SK-N-SH (cell line): ENCODE measurements at regions not wholly inside any gene's neighbourhood (a gene's known extent, or its start where the extent isn't known, plus 50 kb on each side); places are given as distances from the start of the nearest gene placed in this dataset.

ENCODE experiments used
- CTCF ChIA-PET: fragments of 300-600, 350-600 bp; formaldehyde crosslinking; extraction: SDS; loops from one replicate; lab custom pipeline; 2021; lab: Yijun Ruan, JAX
- POLR2A ChIA-PET: fragments of 350-600 bp; sonication (Branson Sonifier 250); formaldehyde crosslinking; extraction: SDS; loops from one replicate; lab custom pipeline; 2020; ENCODE audit warnings: antibody characterized with exemption, inconsistent platforms; lab: Yijun Ruan, JAX
- DNase-seq: peaks from one replicate; pipeline ENCODE4 v3.0.0; 2012
- H2AFZ ChIP-seq: fragments of 200-600 bp; sonication (generic); 2 replicates; pipeline ENCODE4 v1.8.1; 2016; ENCODE audit warnings: antibody characterized with exemption, mild to moderate bottlenecking, low read depth
- H3F3A ChIP-seq: fragments of 200-600 bp; sonication (generic); replicated peaks from 2 replicates; pipeline ENCODE3; 2016; ENCODE audit warnings: antibody characterized with exemption, mild to moderate bottlenecking; ENCODE audit not compliant: insufficient read depth
- H3K27ac ChIP-seq, 2 experiments: fragments of 200-500 bp in 1 of 2; fragments of 200-600 bp in 1 of 2; sonication (Bioruptor generic) in 1 of 2; sonication (generic), shearing (Covaris generic) in 1 of 2; 2 replicates each; pipeline versions ENCODE4 v1.5.1 to v1.6.1; 2014 to 2016; ENCODE audit warnings: low read depth in 2 of 2, inconsistent platforms in 1 of 2, low read length in 1 of 2, mild to moderate bottlenecking in 1 of 2, mixed read lengths in 1 of 2
- H3K27me3 ChIP-seq: fragments of 200-600 bp; sonication (generic), shearing (Covaris generic); 2 replicates; pipeline ENCODE4 v1.6.1; 2016; ENCODE audit warnings: mixed run types; ENCODE audit not compliant: insufficient read depth
- H3K36me3 ChIP-seq, 2 experiments: fragments of 200-500 bp in 1 of 2; fragments of 200-600 bp in 1 of 2; sonication (Bioruptor generic) in 1 of 2; sonication (generic) in 1 of 2; replicated peaks in 1 of 2; 2 replicates each; pipeline versions ENCODE3 to v1.5.1; 2014 to 2016; ENCODE audit warnings: low read length in 1 of 2, mild to moderate bottlenecking in 1 of 2; ENCODE audit not compliant: insufficient read depth in 2 of 2, control insufficient read depth in 1 of 2
- H3K4me1 ChIP-seq, 2 experiments: fragments of 200-500 bp in 1 of 2; fragments of 200-600 bp in 1 of 2; sonication (Bioruptor generic) in 1 of 2; sonication (generic), shearing (Covaris generic) in 1 of 2; 2 replicates each; pipeline versions ENCODE4 v1.5.1 to v1.6.1; 2014 to 2016; ENCODE audit warnings: low read depth in 1 of 2, low read length in 1 of 2, mixed run types in 1 of 2; ENCODE audit not compliant: insufficient read depth in 2 of 2, control insufficient read depth in 1 of 2
- H3K4me2 ChIP-seq: fragments of 200-600 bp; sonication (generic), shearing (Covaris generic); 2 replicates; pipeline ENCODE4 v1.6.1; 2017; ENCODE audit warnings: mixed run types
- H3K4me3 ChIP-seq, 2 experiments: fragments of 200-500 bp in 1 of 2; fragments of 200-600 bp in 1 of 2; sonication (Bioruptor generic) in 1 of 2; sonication (generic), shearing (Covaris generic) in 1 of 2; 2 replicates each; pipeline versions ENCODE4 v1.5.1 to v1.8.1; 2014 to 2016; ENCODE audit warnings: low read depth in 2 of 2, inconsistent platforms in 1 of 2, low read length in 1 of 2, mild to moderate bottlenecking in 1 of 2, mixed read lengths in 1 of 2, moderate library complexity in 1 of 2
- H3K79me2 ChIP-seq: fragments of 200-600 bp; sonication (generic); 2 replicates; pipeline ENCODE4 v1.8.1; 2017; ENCODE audit warnings: mild to moderate bottlenecking; ENCODE audit not compliant: insufficient read depth
- H3K9ac ChIP-seq: fragments of 200-600 bp; sonication (generic); 2 replicates; pipeline ENCODE4 v1.6.1; 2017; ENCODE audit warnings: mixed run types
- H3K9me2 ChIP-seq: fragments of 200-600 bp; sonication (generic); 2 replicates; pipeline ENCODE4 v1.6.1; 2017; ENCODE audit warnings: mixed run types
- H3K9me3 ChIP-seq: fragments of 200-600 bp; sonication (generic); 2 replicates; pipeline ENCODE4 v1.6.1; 2017; ENCODE audit warnings: mixed run types, mild to moderate bottlenecking, moderate library complexity
- H4K20me1 ChIP-seq: fragments of 200-600 bp; sonication (generic); 2 replicates; pipeline ENCODE4 v1.6.1; 2017; ENCODE audit warnings: mild to moderate bottlenecking, mixed run types; ENCODE audit not compliant: insufficient read depth
- ELF1 ChIP-seq: IDR thresholded peaks from 2 replicates; pipeline ENCODE4 v1.4.0; 2012
- EZH2phosphoT487 ChIP-seq: fragments of 200-600 bp; sonication (generic); IDR thresholded peaks from 2 replicates; pipeline ENCODE4 v1.6.1; 2017; ENCODE audit warnings: low read depth, mixed run types, mild to moderate bottlenecking, antibody characterized with exemption, moderate library complexity, borderline replicate concordance
- FOXM1 ChIP-seq: IDR thresholded peaks from 2 replicates; pipeline ENCODE4 v1.4.0; 2012; ENCODE audit warnings: low read depth, mild to moderate bottlenecking
- GABPA ChIP-seq: IDR thresholded peaks from 2 replicates; pipeline ENCODE4 v1.4.0; 2012; ENCODE audit warnings: low read depth, mild to moderate bottlenecking
- GATA2 ChIP-seq: sonication (generic); formaldehyde crosslinking; IDR thresholded peaks from 2 replicates; pipeline ENCODE4 v1.5.0; 2020; ENCODE audit warnings: mild to moderate bottlenecking, missing genetic modification reagents
- JUND ChIP-seq: IDR thresholded peaks from 2 replicates; pipeline ENCODE4 v1.4.0; 2012
- MEF2A ChIP-seq: IDR thresholded peaks from 2 replicates; pipeline ENCODE4 v1.4.0; 2012; ENCODE audit warnings: low read depth, borderline replicate concordance
- POLR2AphosphoS5 ChIP-seq: IDR thresholded peaks from 2 replicates; pipeline ENCODE4 v1.6.1; 2012; ENCODE audit warnings: low read depth, low read length
- RAD21 ChIP-seq: IDR thresholded peaks from 2 replicates; pipeline ENCODE4 v1.6.1; 2012; ENCODE audit warnings: mild to moderate bottlenecking, low read length
- RCOR1 ChIP-seq: fragments of 150-350 bp; IDR thresholded peaks from 2 replicates; pipeline ENCODE4 v1.6.1; 2017; ENCODE audit warnings: antibody characterized with exemption, low read length
- RFX5 ChIP-seq: IDR thresholded peaks from 2 replicates; pipeline ENCODE4 v1.6.1; 2012; ENCODE audit warnings: mild to moderate bottlenecking, improper control_type of control experiment, low read length
- TAF1 ChIP-seq: IDR thresholded peaks from 2 replicates; pipeline ENCODE4 v1.6.1; 2012; ENCODE audit warnings: low read depth, mild to moderate bottlenecking, low read length, moderate library complexity, borderline replicate concordance
- TEAD4 ChIP-seq: IDR thresholded peaks from 2 replicates; pipeline ENCODE4 v1.4.0; 2012; ENCODE audit warnings: mild to moderate bottlenecking, borderline replicate concordance; ENCODE audit not compliant: insufficient read depth
- WGBS: methylation state at CpG from one replicate; pipeline ENCODE4 v1.1.6; 2017; ENCODE audit warnings: low lambda C conversion rate; 5-methylcytosine and 5-hydroxymethylcytosine counted together
- TF ChIP-seq, protein P1 (sequence below): fragments of 150-350 bp; IDR thresholded peaks from 2 replicates; pipeline ENCODE4 v1.6.1; 2016; ENCODE audit warnings: mild to moderate bottlenecking, low read depth, low read length
- TF ChIP-seq, protein P2 (sequence below): fragments of 200-600 bp; sonication (generic); IDR thresholded peaks from 2 replicates; pipeline ENCODE4 v1.6.1; 2017; ENCODE audit warnings: antibody characterized with exemption, mild to moderate bottlenecking, moderate library complexity
- TF ChIP-seq, protein P3 (sequence below): IDR thresholded peaks from 2 replicates; pipeline ENCODE4 v1.4.0; 2012; ENCODE audit warnings: low read depth, borderline replicate concordance
- TF ChIP-seq, protein P4 (sequence below): IDR thresholded peaks from 2 replicates; pipeline ENCODE4 v1.6.1; 2012; ENCODE audit warnings: mild to moderate bottlenecking, low read depth, low read length, moderate library complexity
- TF ChIP-seq, protein P5 (sequence below): IDR thresholded peaks from 2 replicates; pipeline ENCODE4 v1.4.0; 2012; ENCODE audit warnings: low read depth

DNA sequence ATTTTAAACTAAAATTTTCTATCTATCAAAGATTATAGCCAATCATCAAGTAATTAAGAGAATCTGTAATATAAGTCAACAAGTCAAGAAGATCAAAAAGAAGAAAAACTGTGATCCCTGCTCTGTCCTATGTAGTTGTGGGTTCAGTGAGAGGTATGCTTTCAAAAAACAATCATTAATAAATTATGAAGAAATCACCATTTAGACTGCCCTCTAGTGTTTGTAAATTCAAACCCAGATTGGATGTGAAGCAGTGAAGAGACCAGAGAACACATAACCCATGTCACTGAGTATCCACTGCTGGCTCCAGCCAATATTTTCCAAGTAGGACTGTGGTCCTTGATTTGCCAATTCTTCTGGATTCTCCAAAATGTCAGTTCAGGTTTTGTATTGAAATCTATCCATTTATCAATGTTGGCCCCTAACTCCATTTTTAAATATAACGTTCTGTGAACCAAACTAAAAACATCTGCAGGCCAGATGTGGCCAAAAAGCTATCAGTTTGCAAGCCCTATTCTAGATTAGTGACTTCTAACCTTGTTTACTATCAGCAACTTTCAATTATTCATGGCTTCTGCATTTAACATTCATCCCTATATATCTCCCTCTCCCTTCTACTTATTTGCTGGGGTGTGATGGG is 467.5 kb upstream of the CXADR start (continued):
- no peak for TF ChIP-seq FOXM1
- TF ChIP-seq, protein P1, sequence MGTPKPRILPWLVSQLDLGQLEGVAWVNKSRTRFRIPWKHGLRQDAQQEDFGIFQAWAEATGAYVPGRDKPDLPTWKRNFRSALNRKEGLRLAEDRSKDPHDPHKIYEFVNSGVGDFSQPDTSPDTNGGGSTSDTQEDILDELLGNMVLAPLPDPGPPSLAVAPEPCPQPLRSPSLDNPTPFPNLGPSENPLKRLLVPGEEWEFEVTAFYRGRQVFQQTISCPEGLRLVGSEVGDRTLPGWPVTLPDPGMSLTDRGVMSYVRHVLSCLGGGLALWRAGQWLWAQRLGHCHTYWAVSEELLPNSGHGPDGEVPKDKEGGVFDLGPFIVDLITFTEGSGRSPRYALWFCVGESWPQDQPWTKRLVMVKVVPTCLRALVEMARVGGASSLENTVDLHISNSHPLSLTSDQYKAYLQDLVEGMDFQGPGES, result no peak

DNA sequence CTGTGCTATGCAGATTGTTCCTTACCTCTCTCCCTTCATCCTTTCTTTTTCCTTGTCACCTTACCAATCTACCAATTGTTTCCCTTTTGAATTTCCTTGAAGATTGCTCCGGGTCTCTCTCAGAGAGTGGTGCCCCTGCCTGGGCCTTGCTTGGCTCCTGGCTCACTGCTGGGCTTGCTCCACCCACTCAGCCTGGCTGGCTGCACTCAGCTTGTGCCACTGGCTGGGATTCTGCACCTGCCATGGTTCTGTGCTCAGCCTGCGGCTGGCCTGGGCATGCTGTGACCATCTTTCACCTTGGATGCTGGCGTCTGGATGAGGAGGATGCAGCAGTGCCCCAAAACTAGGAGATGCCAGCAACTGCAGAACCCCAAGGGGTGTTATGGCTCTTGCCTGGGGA is 463.9 kb upstream of the CXADR start:
- Histone ChIP-seq H3K4me3 (no peak overlapping the region), H3K36me3 (no peaks in the 10 kb centered on the region), H3K4me1 (peaks cover 0 to 4% of the 10 kb centered on the region in 2 experiments; a peak in 2 of 4 replicates), H3K27ac (no peak overlapping the region), H3K9me2 (no peaks in the 10 kb centered on the region), H4K20me1 (no peaks in the 10 kb centered on the region), H3K9me3 (no peaks in the 10 kb centered on the region), H3K4me2 (no peak overlapping the region), H3K9ac (no peak overlapping the region), H2AFZ (no peak overlapping the region), H3K79me2 (no peaks in the 10 kb centered on the region), H3K27me3 (no peaks in the 10 kb centered on the region)
- WGBS, result 23% methylated on average over 2 of the region's 3 CpGs
- DNase-seq, result no peak
- POLR2A ChIA-PET, result no interaction called here
- CTCF ChIA-PET, result no interaction called here
- TF ChIP-seq MEF2A (no peak), GATA2 (CRISPR knock-in tag) (no peak), RCOR1 (no peak), JUND (no peak), ELF1 (no peak), RFX5 (no peak), TAF1 (no peak), RAD21 (no peak), GABPA (no peak), TEAD4 (no peak), POLR2AphosphoS5 (no peak), EZH2phosphoT487 (no peak)
- TF ChIP-seq, protein P2, sequence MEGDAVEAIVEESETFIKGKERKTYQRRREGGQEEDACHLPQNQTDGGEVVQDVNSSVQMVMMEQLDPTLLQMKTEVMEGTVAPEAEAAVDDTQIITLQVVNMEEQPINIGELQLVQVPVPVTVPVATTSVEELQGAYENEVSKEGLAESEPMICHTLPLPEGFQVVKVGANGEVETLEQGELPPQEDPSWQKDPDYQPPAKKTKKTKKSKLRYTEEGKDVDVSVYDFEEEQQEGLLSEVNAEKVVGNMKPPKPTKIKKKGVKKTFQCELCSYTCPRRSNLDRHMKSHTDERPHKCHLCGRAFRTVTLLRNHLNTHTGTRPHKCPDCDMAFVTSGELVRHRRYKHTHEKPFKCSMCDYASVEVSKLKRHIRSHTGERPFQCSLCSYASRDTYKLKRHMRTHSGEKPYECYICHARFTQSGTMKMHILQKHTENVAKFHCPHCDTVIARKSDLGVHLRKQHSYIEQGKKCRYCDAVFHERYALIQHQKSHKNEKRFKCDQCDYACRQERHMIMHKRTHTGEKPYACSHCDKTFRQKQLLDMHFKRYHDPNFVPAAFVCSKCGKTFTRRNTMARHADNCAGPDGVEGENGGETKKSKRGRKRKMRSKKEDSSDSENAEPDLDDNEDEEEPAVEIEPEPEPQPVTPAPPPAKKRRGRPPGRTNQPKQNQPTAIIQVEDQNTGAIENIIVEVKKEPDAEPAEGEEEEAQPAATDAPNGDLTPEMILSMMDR, result no peak
- TF ChIP-seq, protein P3, sequence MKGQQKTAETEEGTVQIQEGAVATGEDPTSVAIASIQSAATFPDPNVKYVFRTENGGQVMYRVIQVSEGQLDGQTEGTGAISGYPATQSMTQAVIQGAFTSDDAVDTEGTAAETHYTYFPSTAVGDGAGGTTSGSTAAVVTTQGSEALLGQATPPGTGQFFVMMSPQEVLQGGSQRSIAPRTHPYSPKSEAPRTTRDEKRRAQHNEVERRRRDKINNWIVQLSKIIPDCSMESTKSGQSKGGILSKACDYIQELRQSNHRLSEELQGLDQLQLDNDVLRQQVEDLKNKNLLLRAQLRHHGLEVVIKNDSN, result no peak
- TF ChIP-seq, protein P4, sequence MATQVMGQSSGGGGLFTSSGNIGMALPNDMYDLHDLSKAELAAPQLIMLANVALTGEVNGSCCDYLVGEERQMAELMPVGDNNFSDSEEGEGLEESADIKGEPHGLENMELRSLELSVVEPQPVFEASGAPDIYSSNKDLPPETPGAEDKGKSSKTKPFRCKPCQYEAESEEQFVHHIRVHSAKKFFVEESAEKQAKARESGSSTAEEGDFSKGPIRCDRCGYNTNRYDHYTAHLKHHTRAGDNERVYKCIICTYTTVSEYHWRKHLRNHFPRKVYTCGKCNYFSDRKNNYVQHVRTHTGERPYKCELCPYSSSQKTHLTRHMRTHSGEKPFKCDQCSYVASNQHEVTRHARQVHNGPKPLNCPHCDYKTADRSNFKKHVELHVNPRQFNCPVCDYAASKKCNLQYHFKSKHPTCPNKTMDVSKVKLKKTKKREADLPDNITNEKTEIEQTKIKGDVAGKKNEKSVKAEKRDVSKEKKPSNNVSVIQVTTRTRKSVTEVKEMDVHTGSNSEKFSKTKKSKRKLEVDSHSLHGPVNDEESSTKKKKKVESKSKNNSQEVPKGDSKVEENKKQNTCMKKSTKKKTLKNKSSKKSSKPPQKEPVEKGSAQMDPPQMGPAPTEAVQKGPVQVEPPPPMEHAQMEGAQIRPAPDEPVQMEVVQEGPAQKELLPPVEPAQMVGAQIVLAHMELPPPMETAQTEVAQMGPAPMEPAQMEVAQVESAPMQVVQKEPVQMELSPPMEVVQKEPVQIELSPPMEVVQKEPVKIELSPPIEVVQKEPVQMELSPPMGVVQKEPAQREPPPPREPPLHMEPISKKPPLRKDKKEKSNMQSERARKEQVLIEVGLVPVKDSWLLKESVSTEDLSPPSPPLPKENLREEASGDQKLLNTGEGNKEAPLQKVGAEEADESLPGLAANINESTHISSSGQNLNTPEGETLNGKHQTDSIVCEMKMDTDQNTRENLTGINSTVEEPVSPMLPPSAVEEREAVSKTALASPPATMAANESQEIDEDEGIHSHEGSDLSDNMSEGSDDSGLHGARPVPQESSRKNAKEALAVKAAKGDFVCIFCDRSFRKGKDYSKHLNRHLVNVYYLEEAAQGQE, result no peak
- TF ChIP-seq, protein P5, sequence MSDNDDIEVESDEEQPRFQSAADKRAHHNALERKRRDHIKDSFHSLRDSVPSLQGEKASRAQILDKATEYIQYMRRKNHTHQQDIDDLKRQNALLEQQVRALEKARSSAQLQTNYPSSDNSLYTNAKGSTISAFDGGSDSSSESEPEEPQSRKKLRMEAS, result no peak
- TF ChIP-seq, all 33 proteins: peak for 0
- H3F3A ChIP-seq, result no peaks in the 10 kb centered on the region
